Glutamatergic neuron (in vitro differentiated cells): ENCODE measurements at regions not wholly inside any gene's neighbourhood (a gene's known extent, or its start where the extent isn't known, plus 50 kb on each side); places are given as distances from the start of the nearest gene placed in this dataset.

Experiments
- DNase-seq: peaks from one replicate; pipeline ENCODE4 v3.0.0; 2022
- H3K27ac Mint-ChIP-seq: one replicate; pipeline ENCODE4 v1.8.0; 2020; ENCODE audit warnings: mild to moderate bottlenecking, mixed read lengths, inconsistent platforms; ENCODE audit not compliant: unreplicated experiment
- H3K27me3 Mint-ChIP-seq: one replicate; pipeline ENCODE4 v1.8.0; 2020; ENCODE audit warnings: mild to moderate bottlenecking, moderate library complexity, mixed read lengths, inconsistent platforms; ENCODE audit not compliant: unreplicated experiment
- H3K36me3 Mint-ChIP-seq: one replicate; pipeline ENCODE4 v1.8.0; 2020; ENCODE audit warnings: mild to moderate bottlenecking, mixed read lengths, inconsistent platforms; ENCODE audit not compliant: unreplicated experiment
- H3K4me1 Mint-ChIP-seq: one replicate; pipeline ENCODE4 v1.8.0; 2020; ENCODE audit warnings: mild to moderate bottlenecking, low read depth, mixed read lengths, inconsistent platforms; ENCODE audit not compliant: unreplicated experiment
- H3K4me3 Mint-ChIP-seq: one replicate; pipeline ENCODE4 v1.8.0; 2020; ENCODE audit warnings: mild to moderate bottlenecking, mixed read lengths, inconsistent platforms; ENCODE audit not compliant: unreplicated experiment
- H3K9me3 Mint-ChIP-seq: one replicate; pipeline ENCODE4 v1.8.0; 2020; ENCODE audit warnings: mild to moderate bottlenecking, moderate library complexity, mixed read lengths, inconsistent platforms; ENCODE audit not compliant: unreplicated experiment
- TF ChIP-seq, protein P1 (sequence below): fragments of 200-600 bp; sonication (generic); IDR thresholded peaks from one replicate; pipeline ENCODE4 v1.5.0; 2021; ENCODE audit not compliant: partially characterized antibody, unreplicated experiment

DNA sequence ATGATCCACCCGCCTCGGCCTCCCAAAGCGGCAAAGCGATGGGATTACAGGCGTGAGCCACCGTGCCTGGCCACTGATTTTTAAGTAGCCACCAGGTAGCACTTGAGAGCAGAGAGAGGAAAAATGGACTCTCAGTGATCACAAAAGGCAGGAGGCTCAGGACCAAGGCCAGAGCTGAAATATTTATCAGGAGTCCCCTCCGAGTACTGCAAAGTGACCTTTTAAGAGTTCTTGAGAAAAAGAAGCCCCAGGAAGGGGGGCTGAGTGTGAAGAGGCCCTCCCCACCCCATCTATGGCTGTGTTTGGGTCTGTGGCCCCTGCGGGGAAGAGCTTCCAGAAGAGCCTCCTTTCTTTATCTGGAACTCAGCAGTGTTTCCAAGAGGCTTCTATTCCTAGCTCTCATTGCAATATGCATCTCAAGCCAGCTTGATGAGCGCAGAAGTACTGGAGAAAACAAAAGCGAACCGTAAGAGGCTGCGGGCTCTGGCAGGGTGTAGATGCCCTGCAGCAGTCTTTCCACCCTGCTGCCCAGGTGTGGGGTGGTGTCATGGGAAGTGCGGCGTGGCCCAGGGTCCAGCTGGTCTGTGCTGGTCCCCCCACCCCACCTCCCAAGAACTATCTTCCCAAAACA lies 75.5 kb upstream of the CDK20 start:
- TF ChIP-seq, protein P1, sequence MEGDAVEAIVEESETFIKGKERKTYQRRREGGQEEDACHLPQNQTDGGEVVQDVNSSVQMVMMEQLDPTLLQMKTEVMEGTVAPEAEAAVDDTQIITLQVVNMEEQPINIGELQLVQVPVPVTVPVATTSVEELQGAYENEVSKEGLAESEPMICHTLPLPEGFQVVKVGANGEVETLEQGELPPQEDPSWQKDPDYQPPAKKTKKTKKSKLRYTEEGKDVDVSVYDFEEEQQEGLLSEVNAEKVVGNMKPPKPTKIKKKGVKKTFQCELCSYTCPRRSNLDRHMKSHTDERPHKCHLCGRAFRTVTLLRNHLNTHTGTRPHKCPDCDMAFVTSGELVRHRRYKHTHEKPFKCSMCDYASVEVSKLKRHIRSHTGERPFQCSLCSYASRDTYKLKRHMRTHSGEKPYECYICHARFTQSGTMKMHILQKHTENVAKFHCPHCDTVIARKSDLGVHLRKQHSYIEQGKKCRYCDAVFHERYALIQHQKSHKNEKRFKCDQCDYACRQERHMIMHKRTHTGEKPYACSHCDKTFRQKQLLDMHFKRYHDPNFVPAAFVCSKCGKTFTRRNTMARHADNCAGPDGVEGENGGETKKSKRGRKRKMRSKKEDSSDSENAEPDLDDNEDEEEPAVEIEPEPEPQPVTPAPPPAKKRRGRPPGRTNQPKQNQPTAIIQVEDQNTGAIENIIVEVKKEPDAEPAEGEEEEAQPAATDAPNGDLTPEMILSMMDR, result no peak
- Mint-ChIP-seq H3K4me3 (no peak overlapping the region), H3K9me3 (peaks cover 3% of the 10 kb centered on the region), H3K27me3 (peaks cover 5% of the 10 kb centered on the region), H3K36me3 (peaks cover 5% of the 10 kb centered on the region), H3K27ac (no peak overlapping the region), H3K4me1 (peaks cover 5% of the 10 kb centered on the region)
- DNase-seq, result no peak

DNA sequence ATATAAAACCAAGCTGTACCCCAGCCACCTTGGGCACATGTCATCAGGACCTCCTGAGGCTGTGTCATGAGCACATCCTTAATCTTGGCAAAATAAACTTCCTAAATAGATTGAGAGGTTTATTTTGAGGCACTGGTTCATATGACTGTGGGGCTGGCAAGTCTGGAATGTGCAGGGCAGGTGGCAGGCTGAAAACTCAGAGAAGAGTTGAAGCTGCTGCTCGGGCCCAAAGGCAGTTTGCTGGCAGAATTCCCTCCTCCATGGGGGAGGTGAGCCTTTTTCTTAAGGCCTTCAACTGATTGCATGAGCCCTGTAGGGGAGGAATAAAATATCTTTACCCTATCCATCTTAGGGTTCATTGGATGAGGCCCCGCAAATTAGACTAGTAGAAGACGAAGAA lies 72.2 kb upstream of the CDK20 start:
- H3K9me3 Mint-ChIP-seq, result peaks cover 7% of the 10 kb centered on the region
- TF ChIP-seq, protein P1, result no peak
- H3K4me1 Mint-ChIP-seq, result peaks cover 6% of the 10 kb centered on the region
- peaks cover 19% of the 10 kb centered on the region for H3K36me3 Mint-ChIP-seq
- H3K27me3 Mint-ChIP-seq, result peaks cover 2% of the 10 kb centered on the region
- no peak for DNase-seq
- no peak overlapping the region for H3K27ac Mint-ChIP-seq
- H3K4me3 Mint-ChIP-seq, result no peak overlapping the region

DNA sequence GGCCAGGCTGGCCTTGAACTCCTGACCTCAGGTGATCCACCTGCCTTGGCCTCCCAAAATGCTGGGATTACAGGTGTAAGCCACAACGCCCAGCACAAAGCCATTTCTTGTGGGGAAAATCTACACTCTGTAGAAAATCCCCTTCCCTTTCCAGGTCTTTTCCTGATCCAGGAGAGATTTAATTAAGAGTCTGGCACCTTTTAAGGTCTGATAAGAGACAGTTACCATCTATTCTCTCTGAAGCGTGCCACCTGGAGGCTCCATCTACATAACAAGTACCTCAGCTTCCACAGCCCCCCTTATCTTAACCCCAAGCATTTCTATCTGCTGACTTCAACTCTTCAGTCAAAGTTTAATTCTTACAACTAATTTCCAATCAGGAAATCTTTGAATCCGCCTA lies 71.4 kb upstream of the CDK20 start:
- Mint-ChIP-seq H3K36me3 (peaks cover 25% of the 10 kb centered on the region), H3K4me1 (peaks cover 10% of the 10 kb centered on the region), H3K9me3 (peaks cover 7% of the 10 kb centered on the region), H3K4me3 (no peak overlapping the region), H3K27ac (no peak overlapping the region), H3K27me3 (peaks cover 2% of the 10 kb centered on the region)
- TF ChIP-seq, protein P1, result no peak
- no peak for DNase-seq

DNA sequence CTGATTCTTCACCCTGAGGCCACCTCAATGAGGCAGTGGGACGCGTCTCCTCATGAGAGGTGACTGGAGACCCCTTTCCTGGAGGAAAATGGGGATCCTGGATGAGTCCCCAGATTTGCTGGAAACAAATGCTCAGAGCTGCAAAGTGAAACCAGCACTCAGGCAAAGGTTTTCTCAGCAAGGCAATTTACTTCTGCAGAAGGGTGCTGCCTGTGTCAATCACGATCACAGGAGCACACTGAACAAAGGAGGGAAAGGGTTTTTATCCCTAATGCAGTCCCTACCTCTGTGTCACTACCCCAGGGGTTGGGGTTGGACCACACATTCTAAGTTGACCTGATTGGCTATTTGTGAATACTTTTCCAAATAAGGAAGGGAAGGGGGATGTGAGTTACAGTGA lies 69.9 kb upstream of the CDK20 start:
- TF ChIP-seq, protein P1, result no peak
- H3K4me1 Mint-ChIP-seq, result peaks cover 6% of the 10 kb centered on the region
- H3K9me3 Mint-ChIP-seq, result peaks cover 7% of the 10 kb centered on the region
- H3K4me3 Mint-ChIP-seq, result no peak overlapping the region
- DNase-seq, result no peak
- H3K27me3 Mint-ChIP-seq, result peaks cover 2% of the 10 kb centered on the region
- H3K36me3 Mint-ChIP-seq, result peaks cover 29% of the 10 kb centered on the region
- no peak overlapping the region for H3K27ac Mint-ChIP-seq

DNA sequence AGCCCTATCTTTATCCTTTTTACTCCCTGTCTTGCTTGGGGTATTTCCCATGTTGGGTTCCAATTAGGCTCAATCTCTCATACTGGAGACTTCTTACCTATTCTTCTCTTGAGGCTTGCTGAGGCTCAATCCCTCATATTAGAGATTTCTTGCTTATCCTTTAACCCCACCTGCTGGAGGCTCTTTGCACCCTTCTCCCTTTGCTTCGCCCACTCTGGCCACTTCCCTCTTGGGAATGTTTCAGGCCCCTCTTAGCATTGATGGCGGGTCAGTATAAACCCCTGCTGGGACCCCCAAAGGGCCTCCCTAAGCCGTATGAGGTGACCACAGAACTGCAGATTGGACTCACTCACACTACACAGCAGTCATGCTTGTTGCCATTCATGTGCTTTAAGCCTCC lies 69.3 kb upstream of the CDK20 start:
- peaks cover 34% of the 10 kb centered on the region for H3K36me3 Mint-ChIP-seq

More for the DNA sequence above, 69.3 kb upstream of the CDK20 start:
- DNase-seq, result no peak
- Mint-ChIP-seq H3K27me3 (peaks cover 2% of the 10 kb centered on the region), H3K9me3 (peaks cover 7% of the 10 kb centered on the region), H3K4me3 (no peak overlapping the region), H3K4me1 (peaks cover 6% of the 10 kb centered on the region), H3K27ac (no peak overlapping the region)
- TF ChIP-seq, protein P1, result no peak
